ENCODE measurements at regions not wholly inside any gene's neighbourhood (a gene's known extent, or its start where the extent isn't known, plus 50 kb on each side); places are given as distances from the start of the nearest gene placed in this dataset.

DNA sequence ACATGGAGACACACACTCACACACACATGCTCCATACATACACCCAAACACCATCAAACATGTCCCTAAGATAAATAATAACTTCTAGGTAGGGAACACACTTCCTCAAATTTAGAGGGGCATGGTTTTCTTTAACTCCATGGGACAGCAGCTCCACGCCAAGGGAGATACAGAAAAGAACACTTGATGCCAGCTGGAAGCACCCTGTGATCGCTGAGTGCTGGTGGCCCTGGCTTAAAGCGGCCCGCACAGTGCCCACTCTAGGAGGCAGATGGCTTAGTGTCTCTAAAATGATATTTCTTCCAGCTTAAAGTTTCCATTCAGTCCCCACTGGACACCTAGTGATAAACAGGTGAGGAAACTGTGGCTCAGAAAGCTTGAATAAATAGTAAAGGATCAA lies 232.9 kb downstream of the UACA start:
- no peak overlapping the region for H2AFZ ChIP-seq (ENCODE audit: low read length)
- no peak overlapping the region for H2BK120ac ChIP-seq (replicated peaks; ENCODE audit: low read depth, low read length)
- FAIRE-seq, result no peak
- no peaks in the 10 kb centered on the region for H3K9me3 ChIP-seq (ENCODE audit: insufficient read depth in 2 of 2, low read depth in 1 of 2, low read length in 1 of 2)
- peak overlapping the region; percentile 40; the same call in 1 of the 2 replicates for H2BK5ac ChIP-seq (ENCODE audit: low read depth, low read length)
- no peaks in the 10 kb centered on the region for H3K27me3 ChIP-seq (replicated peaks in 1 of 4; ENCODE audit: control insufficient read depth in 3 of 4, extremely low read depth in 1 of 4, insufficient read depth in 3 of 4, low read length in 3 of 4)
- POLR2A ChIA-PET (ENCODE audit: partially characterized antibody), result no interaction called here
- no peak overlapping the region for H3K9ac ChIP-seq (replicated peaks in 1 of 4; ENCODE audit: extremely low read depth in 1 of 4, low read depth in 3 of 4, low read length in 3 of 4)
- H4K5ac ChIP-seq (ENCODE audit: insufficient read length, low read depth, low read length), result no peak overlapping the region
- H3K79me2 ChIP-seq (ENCODE audit: control insufficient read depth in 1 of 2, insufficient read depth in 2 of 2, low read length in 2 of 2), result no peaks in the 10 kb centered on the region
- H3K4ac ChIP-seq (replicated peaks; ENCODE audit: insufficient read length, low read depth, low read length), result no peak overlapping the region
- no peak overlapping the region for H4K8ac ChIP-seq (ENCODE audit: extremely low read depth, insufficient read depth, low read length)
- no peak overlapping the region for H3K27ac ChIP-seq (ENCODE audit: low read depth, low read length)
- DNase-seq (ENCODE audit: low read depth in 1 of 2, low spot score in 2 of 2), result no peak
- CTCF ChIA-PET (ENCODE audit: partially characterized antibody), result interaction anchor here (0.6 to 1.3 kb wide), 3 partner anchors 9 to 180 kb away, joined by 3 to 5 read pairs (median 4); no protein-coding TSS in a partner anchor
- H3K14ac ChIP-seq (ENCODE audit: insufficient read length), result no peak overlapping the region
- 94% methylated on average over 4 of the region's 4 CpGs; no CpG with 5 or more reads in 1 of the 2 experiments for WGBS, 2 experiments (ENCODE audit: extremely low coverage in 1 of 2, insufficient coverage in 1 of 2, insufficient read length in 1 of 2, insufficient replicate concordance in 2 of 2, low coverage in 1 of 2, low lambda C conversion rate in 2 of 2, missing lambda C conversion rate in 1 of 2)
- H3K56ac ChIP-seq (replicated peaks; ENCODE audit: insufficient read length, low read depth, low read length), result no peak overlapping the region
- H3K36me3 ChIP-seq (ENCODE audit: control insufficient read depth in 2 of 4, insufficient read depth in 4 of 4, low read length in 3 of 4), result no peaks in the 10 kb centered on the region
- no peak overlapping the region for H3K18ac ChIP-seq (ENCODE audit: extremely low read depth, low read length)
- peaks cover 0 to 3% of the 10 kb centered on the region in 2 experiments for H4K20me1 ChIP-seq (replicated peaks in 1 of 2; ENCODE audit: control insufficient read depth in 1 of 2, insufficient read depth in 2 of 2, low read length in 2 of 2)
- peak overlapping the region; percentile 14 for H4K91ac ChIP-seq (replicated peaks; ENCODE audit: insufficient read length, low read length)
- H2AK5ac ChIP-seq (ENCODE audit: low read depth, low read length), result no peak overlapping the region; the same call in 1 of the 2 replicates
- H3K4me2 ChIP-seq (ENCODE audit: insufficient read depth in 1 of 2, low read depth in 2 of 2, low read length in 2 of 2), result no peak overlapping the region
- peak overlapping the region; percentile 60; the same call in 1 of the 2 replicates for H2BK12ac ChIP-seq (ENCODE audit: low read depth, low read length)
- no peaks in the 10 kb centered on the region for H3K79me1 ChIP-seq (ENCODE audit: low read depth, low read length)
- H3K23me2 ChIP-seq (ENCODE audit: low read depth, low read length), result peaks cover 5% of the 10 kb centered on the region; the same call in 1 of the 2 replicates
- peaks cover 0 to 2% (median 0%) of the 10 kb centered on the region in 4 experiments; a peak in 2 of 7 replicates for H3K4me1 ChIP-seq (replicated peaks in 1 of 4; ENCODE audit: control insufficient read depth in 3 of 4, insufficient read depth in 4 of 4, low read length in 3 of 4)
- no peak overlapping the region for H3K4me3 ChIP-seq (ENCODE audit: extremely low read depth in 1 of 4, insufficient read depth in 2 of 4, low read depth in 3 of 4, low read length in 4 of 4)
- H3K23ac ChIP-seq (ENCODE audit: insufficient read length), result no peak overlapping the region
- H2BK15ac ChIP-seq (ENCODE audit: low read length), result no peak overlapping the region
- no peak overlapping the region for H2BK20ac ChIP-seq (ENCODE audit: low read length)
- TF ChIP-seq ASH2L (IDR thresholded peaks at IDR 0.05; ENCODE audit: low read length) (no peak), CEBPB (IDR thresholded peaks at IDR 0.05; ENCODE audit: low read depth, low read length) (no peak), SP1 (IDR thresholded peaks at IDR 0.05; ENCODE audit: low read depth, low read length) (no peak), MAFK (IDR thresholded peaks at IDR 0.05; ENCODE audit: low read depth, low read length) (no peak), CHD2 (IDR thresholded peaks at IDR 0.05; ENCODE audit: low read length) (no peak), EGR1 (IDR thresholded peaks at IDR 0.05; ENCODE audit: borderline replicate concordance, low read depth, low read length) (no peak), HDAC6 (IDR thresholded peaks at IDR 0.05; ENCODE audit: low read depth, low read length) (no peak), SIX5 (IDR thresholded peaks at IDR 0.05; ENCODE audit: low read depth, low read length) (no peak), BCL11A (IDR thresholded peaks at IDR 0.05; ENCODE audit: low read depth in 2 of 2, low read length in 2 of 2) (no peak), JUND (IDR thresholded peaks at IDR 0.05; ENCODE audit: low read length) (no peak), BRCA1 (IDR thresholded peaks at IDR 0.05; ENCODE audit: low read depth, low read length) (no peak), SIN3A (conservative IDR thresholded peaks at IDR 0.05 in 1 of 2, IDR thresholded peaks at IDR 0.05 in 1 of 2; ENCODE audit: low read depth in 1 of 2, low read length in 2 of 2) (no peak), YY1 (IDR thresholded peaks at IDR 0.05; ENCODE audit: low read depth, low read length) (no peak)
- TF ChIP-seq, protein P1, sequence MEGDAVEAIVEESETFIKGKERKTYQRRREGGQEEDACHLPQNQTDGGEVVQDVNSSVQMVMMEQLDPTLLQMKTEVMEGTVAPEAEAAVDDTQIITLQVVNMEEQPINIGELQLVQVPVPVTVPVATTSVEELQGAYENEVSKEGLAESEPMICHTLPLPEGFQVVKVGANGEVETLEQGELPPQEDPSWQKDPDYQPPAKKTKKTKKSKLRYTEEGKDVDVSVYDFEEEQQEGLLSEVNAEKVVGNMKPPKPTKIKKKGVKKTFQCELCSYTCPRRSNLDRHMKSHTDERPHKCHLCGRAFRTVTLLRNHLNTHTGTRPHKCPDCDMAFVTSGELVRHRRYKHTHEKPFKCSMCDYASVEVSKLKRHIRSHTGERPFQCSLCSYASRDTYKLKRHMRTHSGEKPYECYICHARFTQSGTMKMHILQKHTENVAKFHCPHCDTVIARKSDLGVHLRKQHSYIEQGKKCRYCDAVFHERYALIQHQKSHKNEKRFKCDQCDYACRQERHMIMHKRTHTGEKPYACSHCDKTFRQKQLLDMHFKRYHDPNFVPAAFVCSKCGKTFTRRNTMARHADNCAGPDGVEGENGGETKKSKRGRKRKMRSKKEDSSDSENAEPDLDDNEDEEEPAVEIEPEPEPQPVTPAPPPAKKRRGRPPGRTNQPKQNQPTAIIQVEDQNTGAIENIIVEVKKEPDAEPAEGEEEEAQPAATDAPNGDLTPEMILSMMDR (IDR thresholded peaks at IDR 0.05; ENCODE audit: control extremely low read depth in 1 of 3, insufficient read depth in 1 of 3, low read depth in 1 of 3, low read length in 3 of 3), result no peak

Measured in H1 (cell line).